ENCODE measurements at regions not wholly inside any gene's neighbourhood (a gene's known extent, or its start where the extent isn't known, plus 50 kb on each side); places are given as distances from the start of the nearest gene placed in this dataset.
"Not testable (repeated sequence)": the region's sequence is repeated elsewhere in the genome, so short reads cannot be mapped to it uniquely, and the experiment has no call there.

- WGBS, 2 donors (ENCODE audit: low coverage in 1 of 2): 92% methylated on average over 7 of the region's 8 CpGs; no CpG with 5 or more reads in 1 of the 2 donors
- Histone ChIP-seq H3K27ac (no peak overlapping the region), H3K4me3 (no peak overlapping the region), H3K9me3 (peaks cover 0 to 11% (median 0%) of the 10 kb centered on the region in 3 donors), H3K4me1 (peaks cover 0 to 6% (median 0%) of the 10 kb centered on the region in 3 donors), H3K36me3 (no peaks in the 10 kb centered on the region), H3K27me3 (no peaks in the 10 kb centered on the region)
- no peak for ATAC-seq
- TF ChIP-seq CTCF (IDR thresholded peaks at IDR 0.05) (no peak), EP300 (IDR thresholded peaks at IDR 0.05) (no peak), POLR2AphosphoS5 (IDR thresholded peaks at IDR 0.05) (no peak), POLR2A (IDR thresholded peaks at IDR 0.05) (no peak)
These were observed 261.3 kb downstream of the PARM1 start for GRCh38 chr4:75194180-75194579.

GRCh38 chr4:75192182-75192581 is 259.3 kb downstream of the PARM1 start:
- not testable (repeated sequence) for H3K4me1 ChIP-seq, H3K36me3 ChIP-seq, H3K27me3 ChIP-seq, H3K9me3 ChIP-seq, H3K4me3 ChIP-seq, ATAC-seq, H3K27ac ChIP-seq
- 96% methylated on average over 2 of the region's 2 CpGs; no CpG with 5 or more reads in 1 of the 2 donors for WGBS, 2 donors (ENCODE audit: low coverage in 1 of 2)

- Histone ChIP-seq H3K4me3 (no peak overlapping the region), H3K4me1 (peaks cover 0 to 6% (median 0%) of the 10 kb centered on the region in 3 donors), H3K27ac (no peak overlapping the region), H3K27me3 (no peaks in the 10 kb centered on the region), H3K9me3 (no peaks in the 10 kb centered on the region), H3K36me3 (no peaks in the 10 kb centered on the region)
- no peak for ATAC-seq
- TF ChIP-seq POLR2A (IDR thresholded peaks at IDR 0.05) (no peak), POLR2AphosphoS5 (IDR thresholded peaks at IDR 0.05) (no peak), EP300 (IDR thresholded peaks at IDR 0.05) (no peak), CTCF (IDR thresholded peaks at IDR 0.05) (no peak)
- WGBS, 2 donors (ENCODE audit: low coverage in 1 of 2): 36 to 37% methylated on average over 4 of the region's 4 CpGs
These were observed 256.9 kb downstream of the PARM1 start for GRCh38 chr4:75189711-75190335.

GRCh38 chr4:75180790-75181776 is 248.2 kb downstream of the PARM1 start:
- 69 to 82% methylated on average over 7 of the region's 10 CpGs for WGBS, 2 donors (ENCODE audit: low coverage in 1 of 2)
- no peak for ATAC-seq
- no peak overlapping the region for H3K4me3 ChIP-seq
- TF ChIP-seq CTCF (IDR thresholded peaks at IDR 0.05) (no peak), POLR2A (IDR thresholded peaks at IDR 0.05) (no peak), EP300 (IDR thresholded peaks at IDR 0.05) (no peak), POLR2AphosphoS5 (IDR thresholded peaks at IDR 0.05) (no peak)
- no peaks in the 10 kb centered on the region for H3K27me3 ChIP-seq
- H3K27ac ChIP-seq: no peak overlapping the region
- no peaks in the 10 kb centered on the region for H3K4me1 ChIP-seq
- H3K36me3 ChIP-seq: no peaks in the 10 kb centered on the region
- H3K9me3 ChIP-seq: peaks cover 0 to 13% (median 0%) of the 10 kb centered on the region in 3 donors

GRCh38 chr4:75180217-75180616 is 247.3 kb downstream of the PARM1 start:
- Histone ChIP-seq H3K4me1 (no peaks in the 10 kb centered on the region), H3K4me3 (no peak overlapping the region), H3K36me3 (no peaks in the 10 kb centered on the region), H3K27me3 (no peaks in the 10 kb centered on the region), H3K9me3 (peaks cover 0 to 13% (median 0%) of the 10 kb centered on the region in 3 donors), H3K27ac (no peak overlapping the region)
- no peak for ATAC-seq
- TF ChIP-seq POLR2A (IDR thresholded peaks at IDR 0.05) (no peak), CTCF (IDR thresholded peaks at IDR 0.05) (no peak), POLR2AphosphoS5 (IDR thresholded peaks at IDR 0.05) (no peak), EP300 (IDR thresholded peaks at IDR 0.05) (no peak)
